ENCODE measurements at regions not wholly inside any gene's neighbourhood (a gene's known extent, or its start where the extent isn't known, plus 50 kb on each side); places are given as distances from the start of the nearest gene placed in this dataset.

DNA sequence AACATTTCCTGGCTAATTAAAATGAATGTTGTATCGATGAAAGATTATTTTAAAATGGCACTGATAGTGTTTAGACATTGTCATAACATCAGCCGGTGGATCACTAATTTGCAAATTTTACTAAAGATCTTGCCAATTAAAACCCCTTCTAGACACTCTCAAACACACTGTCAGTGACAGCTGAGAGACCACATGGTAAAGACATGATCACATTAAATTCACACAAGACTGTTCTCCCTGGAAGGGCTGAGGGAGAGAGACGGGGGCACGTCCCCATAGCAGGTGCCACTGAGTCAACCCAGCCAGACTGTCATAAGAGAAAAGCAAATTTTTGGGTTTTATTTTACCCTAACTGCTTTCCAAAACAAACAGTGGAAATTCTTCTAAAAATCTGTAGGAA is 306.0 kb downstream of the TXNL1 start (continued):
- TF ChIP-seq, protein P1, sequence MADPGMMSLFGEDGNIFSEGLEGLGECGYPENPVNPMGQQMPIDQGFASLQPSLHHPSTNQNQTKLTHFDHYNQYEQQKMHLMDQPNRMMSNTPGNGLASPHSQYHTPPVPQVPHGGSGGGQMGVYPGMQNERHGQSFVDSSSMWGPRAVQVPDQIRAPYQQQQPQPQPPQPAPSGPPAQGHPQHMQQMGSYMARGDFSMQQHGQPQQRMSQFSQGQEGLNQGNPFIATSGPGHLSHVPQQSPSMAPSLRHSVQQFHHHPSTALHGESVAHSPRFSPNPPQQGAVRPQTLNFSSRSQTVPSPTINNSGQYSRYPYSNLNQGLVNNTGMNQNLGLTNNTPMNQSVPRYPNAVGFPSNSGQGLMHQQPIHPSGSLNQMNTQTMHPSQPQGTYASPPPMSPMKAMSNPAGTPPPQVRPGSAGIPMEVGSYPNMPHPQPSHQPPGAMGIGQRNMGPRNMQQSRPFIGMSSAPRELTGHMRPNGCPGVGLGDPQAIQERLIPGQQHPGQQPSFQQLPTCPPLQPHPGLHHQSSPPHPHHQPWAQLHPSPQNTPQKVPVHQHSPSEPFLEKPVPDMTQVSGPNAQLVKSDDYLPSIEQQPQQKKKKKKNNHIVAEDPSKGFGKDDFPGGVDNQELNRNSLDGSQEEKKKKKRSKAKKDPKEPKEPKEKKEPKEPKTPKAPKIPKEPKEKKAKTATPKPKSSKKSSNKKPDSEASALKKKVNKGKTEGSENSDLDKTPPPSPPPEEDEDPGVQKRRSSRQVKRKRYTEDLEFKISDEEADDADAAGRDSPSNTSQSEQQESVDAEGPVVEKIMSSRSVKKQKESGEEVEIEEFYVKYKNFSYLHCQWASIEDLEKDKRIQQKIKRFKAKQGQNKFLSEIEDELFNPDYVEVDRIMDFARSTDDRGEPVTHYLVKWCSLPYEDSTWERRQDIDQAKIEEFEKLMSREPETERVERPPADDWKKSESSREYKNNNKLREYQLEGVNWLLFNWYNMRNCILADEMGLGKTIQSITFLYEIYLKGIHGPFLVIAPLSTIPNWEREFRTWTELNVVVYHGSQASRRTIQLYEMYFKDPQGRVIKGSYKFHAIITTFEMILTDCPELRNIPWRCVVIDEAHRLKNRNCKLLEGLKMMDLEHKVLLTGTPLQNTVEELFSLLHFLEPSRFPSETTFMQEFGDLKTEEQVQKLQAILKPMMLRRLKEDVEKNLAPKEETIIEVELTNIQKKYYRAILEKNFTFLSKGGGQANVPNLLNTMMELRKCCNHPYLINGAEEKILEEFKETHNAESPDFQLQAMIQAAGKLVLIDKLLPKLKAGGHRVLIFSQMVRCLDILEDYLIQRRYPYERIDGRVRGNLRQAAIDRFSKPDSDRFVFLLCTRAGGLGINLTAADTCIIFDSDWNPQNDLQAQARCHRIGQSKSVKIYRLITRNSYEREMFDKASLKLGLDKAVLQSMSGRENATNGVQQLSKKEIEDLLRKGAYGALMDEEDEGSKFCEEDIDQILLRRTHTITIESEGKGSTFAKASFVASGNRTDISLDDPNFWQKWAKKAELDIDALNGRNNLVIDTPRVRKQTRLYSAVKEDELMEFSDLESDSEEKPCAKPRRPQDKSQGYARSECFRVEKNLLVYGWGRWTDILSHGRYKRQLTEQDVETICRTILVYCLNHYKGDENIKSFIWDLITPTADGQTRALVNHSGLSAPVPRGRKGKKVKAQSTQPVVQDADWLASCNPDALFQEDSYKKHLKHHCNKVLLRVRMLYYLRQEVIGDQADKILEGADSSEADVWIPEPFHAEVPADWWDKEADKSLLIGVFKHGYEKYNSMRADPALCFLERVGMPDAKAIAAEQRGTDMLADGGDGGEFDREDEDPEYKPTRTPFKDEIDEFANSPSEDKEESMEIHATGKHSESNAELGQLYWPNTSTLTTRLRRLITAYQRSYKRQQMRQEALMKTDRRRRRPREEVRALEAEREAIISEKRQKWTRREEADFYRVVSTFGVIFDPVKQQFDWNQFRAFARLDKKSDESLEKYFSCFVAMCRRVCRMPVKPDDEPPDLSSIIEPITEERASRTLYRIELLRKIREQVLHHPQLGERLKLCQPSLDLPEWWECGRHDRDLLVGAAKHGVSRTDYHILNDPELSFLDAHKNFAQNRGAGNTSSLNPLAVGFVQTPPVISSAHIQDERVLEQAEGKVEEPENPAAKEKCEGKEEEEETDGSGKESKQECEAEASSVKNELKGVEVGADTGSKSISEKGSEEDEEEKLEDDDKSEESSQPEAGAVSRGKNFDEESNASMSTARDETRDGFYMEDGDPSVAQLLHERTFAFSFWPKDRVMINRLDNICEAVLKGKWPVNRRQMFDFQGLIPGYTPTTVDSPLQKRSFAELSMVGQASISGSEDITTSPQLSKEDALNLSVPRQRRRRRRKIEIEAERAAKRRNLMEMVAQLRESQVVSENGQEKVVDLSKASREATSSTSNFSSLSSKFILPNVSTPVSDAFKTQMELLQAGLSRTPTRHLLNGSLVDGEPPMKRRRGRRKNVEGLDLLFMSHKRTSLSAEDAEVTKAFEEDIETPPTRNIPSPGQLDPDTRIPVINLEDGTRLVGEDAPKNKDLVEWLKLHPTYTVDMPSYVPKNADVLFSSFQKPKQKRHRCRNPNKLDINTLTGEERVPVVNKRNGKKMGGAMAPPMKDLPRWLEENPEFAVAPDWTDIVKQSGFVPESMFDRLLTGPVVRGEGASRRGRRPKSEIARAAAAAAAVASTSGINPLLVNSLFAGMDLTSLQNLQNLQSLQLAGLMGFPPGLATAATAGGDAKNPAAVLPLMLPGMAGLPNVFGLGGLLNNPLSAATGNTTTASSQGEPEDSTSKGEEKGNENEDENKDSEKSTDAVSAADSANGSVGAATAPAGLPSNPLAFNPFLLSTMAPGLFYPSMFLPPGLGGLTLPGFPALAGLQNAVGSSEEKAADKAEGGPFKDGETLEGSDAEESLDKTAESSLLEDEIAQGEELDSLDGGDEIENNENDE (IDR thresholded peaks at IDR 0.05; ENCODE audit: insufficient replicate concordance, low read length) = no peak
- TF ChIP-seq GTF2F1 (IDR thresholded peaks at IDR 0.05; ENCODE audit: borderline replicate concordance, low read depth, low read length) (no peak), SP1 (IDR thresholded peaks at IDR 0.05; ENCODE audit: low read depth, low read length) (no peak), CBX5 (IDR thresholded peaks at IDR 0.05; ENCODE audit: low read depth, low read length) (no peak), ASH2L (IDR thresholded peaks at IDR 0.05; ENCODE audit: low read length) (no peak), TCF12 (IDR thresholded peaks at IDR 0.05; ENCODE audit: low read depth, low read length) (no peak), JUND (IDR thresholded peaks at IDR 0.05; ENCODE audit: low read length) (no peak), CBX8 (IDR thresholded peaks at IDR 0.05; ENCODE audit: borderline replicate concordance, low read depth, low read length) (no peak), KDM1A (IDR thresholded peaks at IDR 0.05; ENCODE audit: borderline replicate concordance, low read length) (no peak), RBBP5 (IDR thresholded peaks at IDR 0.05; ENCODE audit: borderline replicate concordance, low read depth, low read length) (no peak), CREB1 (IDR thresholded peaks at IDR 0.05) (no peak)
- TF ChIP-seq, protein P2, sequence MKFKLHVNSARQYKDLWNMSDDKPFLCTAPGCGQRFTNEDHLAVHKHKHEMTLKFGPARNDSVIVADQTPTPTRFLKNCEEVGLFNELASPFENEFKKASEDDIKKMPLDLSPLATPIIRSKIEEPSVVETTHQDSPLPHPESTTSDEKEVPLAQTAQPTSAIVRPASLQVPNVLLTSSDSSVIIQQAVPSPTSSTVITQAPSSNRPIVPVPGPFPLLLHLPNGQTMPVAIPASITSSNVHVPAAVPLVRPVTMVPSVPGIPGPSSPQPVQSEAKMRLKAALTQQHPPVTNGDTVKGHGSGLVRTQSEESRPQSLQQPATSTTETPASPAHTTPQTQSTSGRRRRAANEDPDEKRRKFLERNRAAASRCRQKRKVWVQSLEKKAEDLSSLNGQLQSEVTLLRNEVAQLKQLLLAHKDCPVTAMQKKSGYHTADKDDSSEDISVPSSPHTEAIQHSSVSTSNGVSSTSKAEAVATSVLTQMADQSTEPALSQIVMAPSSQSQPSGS (IDR thresholded peaks at IDR 0.05; ENCODE audit: low read length) = no peak

Measured in H1 (cell line).